IMR-90 (cell line): ENCODE measurements at regions not wholly inside any gene's neighbourhood (a gene's known extent, or its start where the extent isn't known, plus 50 kb on each side); places are given as distances from the start of the nearest gene placed in this dataset.

Source experiments
- ATAC-seq: fragments of 200-7000 bp; cut with Tn5 transposase; 2 replicates; pipeline ENCODE4 v1.9.1; 2020; ENCODE audit warnings: low read depth, mild to moderate bottlenecking, moderate library complexity
- BruUV-seq: library from RNA; stranded (reverse); fragments of 400-500 nt; replicated peaks from 2 replicates; lab custom pipeline; 2021; lab: Mats Ljungman, UMichigan
- CTCF ChIA-PET: fragments of 300-600 bp; formaldehyde crosslinking; extraction: SDS; loops from one replicate; lab custom pipeline; 2021; ENCODE audit warnings: antibody characterized with exemption; lab: Yijun Ruan, JAX
- POLR2A ChIA-PET: fragments of 300-600 bp; sonication (Branson Sonifier 250); formaldehyde crosslinking; loops from one replicate; lab custom pipeline; 2022; ENCODE audit warnings: antibody characterized with exemption; ENCODE audit not compliant: unreplicated experiment; lab: Charles Lee
- DNase-seq: peaks from one replicate; pipeline ENCODE4 v3.0.0; 2013
- H2AFZ ChIP-seq: replicated peaks from 2 replicates; pipeline ENCODE3; 2013; ENCODE audit warnings: low read length, mild to moderate bottlenecking; ENCODE audit not compliant: poor library complexity
- H2AK5ac ChIP-seq: 2 replicates; pipeline ENCODE4 v1.6.1; 2013; ENCODE audit warnings: low read depth, low read length, inconsistent platforms
- H2AK9ac ChIP-seq: replicated peaks from 2 replicates; pipeline ENCODE3; 2013; ENCODE audit warnings: mild to moderate bottlenecking, low read depth, low read length, moderate library complexity; ENCODE audit not compliant: poor library complexity
- H2BK120ac ChIP-seq: 2 replicates; pipeline ENCODE4 v1.6.1; 2013; ENCODE audit warnings: low read depth, low read length, inconsistent platforms
- H2BK15ac ChIP-seq: 3 replicates; pipeline ENCODE4 v1.6.1; 2013; ENCODE audit warnings: low read depth, low read length, inconsistent platforms
- H2BK20ac ChIP-seq: 2 replicates; pipeline ENCODE4 v1.6.1; 2013; ENCODE audit warnings: low read depth, mild to moderate bottlenecking, inconsistent platforms, low read length, moderate library complexity
- H2BK5ac ChIP-seq: 2 replicates; pipeline ENCODE4 v1.6.1; 2013; ENCODE audit warnings: mild to moderate bottlenecking, low read depth, low read length, inconsistent platforms; ENCODE audit not compliant: poor library complexity, severe bottlenecking
- H3K14ac ChIP-seq: replicated peaks from 2 replicates; pipeline ENCODE4 v1.6.1; 2013; ENCODE audit warnings: low read depth, low read length, inconsistent platforms
- H3K18ac ChIP-seq: 2 replicates; pipeline ENCODE4 v1.6.1; 2013; ENCODE audit warnings: low read depth, low read length, control low read depth
- H3K23ac ChIP-seq: 2 replicates; pipeline ENCODE4 v1.6.1; 2013; ENCODE audit warnings: low read depth, low read length, inconsistent platforms
- H3K27ac ChIP-seq: 2 replicates; pipeline ENCODE4 v1.5.1; 2013; ENCODE audit warnings: mild to moderate bottlenecking, control low read depth, low read length; ENCODE audit not compliant: insufficient read depth
- H3K27me3 ChIP-seq: 2 replicates; pipeline ENCODE4 v1.6.1; 2013; ENCODE audit warnings: low read length; ENCODE audit not compliant: control insufficient read depth, insufficient read depth
- H3K36me3 ChIP-seq: 2 replicates; pipeline ENCODE4 v1.6.1; 2013; ENCODE audit warnings: low read length, mixed read lengths; ENCODE audit not compliant: control insufficient read depth, insufficient read depth
- H3K4ac ChIP-seq: 2 replicates; pipeline ENCODE4 v1.6.1; 2013; ENCODE audit warnings: low read depth, low read length, inconsistent platforms
- H3K4me1 ChIP-seq: 2 replicates; pipeline ENCODE4 v1.6.1; 2013; ENCODE audit warnings: low read length, mixed read lengths; ENCODE audit not compliant: control insufficient read depth, insufficient read depth
- H3K4me2 ChIP-seq: 2 replicates; pipeline ENCODE4 v1.6.1; 2013; ENCODE audit warnings: low read depth, mild to moderate bottlenecking, control low read depth, low read length, moderate library complexity
- H3K4me3 ChIP-seq: 2 replicates; pipeline ENCODE4 v1.5.1; 2013; ENCODE audit warnings: low read depth, mild to moderate bottlenecking, control low read depth, low read length, moderate library complexity; ENCODE audit not compliant: insufficient read depth
- H3K56ac ChIP-seq: 2 replicates; pipeline ENCODE4 v1.6.1; 2013; ENCODE audit warnings: low read length, inconsistent platforms; ENCODE audit not compliant: insufficient read depth; ENCODE audit errors: extremely low read depth
- H3K79me1 ChIP-seq, 2 experiments: 2 replicates each; pipeline ENCODE4 v1.6.1; 2013; ENCODE audit warnings: low read length in 2 of 2, inconsistent platforms in 1 of 2, low read depth in 1 of 2
- H3K9ac ChIP-seq: 2 replicates; pipeline ENCODE4 v1.6.1; 2013; ENCODE audit warnings: low read depth, low read length, control low read depth
- H3K9me1 ChIP-seq: 2 replicates; pipeline ENCODE4 v1.6.1; 2013; ENCODE audit warnings: low read length, inconsistent platforms; ENCODE audit not compliant: insufficient read depth
- H3K9me3 ChIP-seq: 2 replicates; pipeline ENCODE4 v1.6.1; 2013; ENCODE audit warnings: low read length; ENCODE audit not compliant: control insufficient read depth, insufficient read depth
- H4K20me1 ChIP-seq: 2 replicates; pipeline ENCODE4 v1.6.1; 2013; ENCODE audit warnings: low read length, inconsistent platforms; ENCODE audit not compliant: insufficient read depth
- H4K5ac ChIP-seq: 2 replicates; pipeline ENCODE4 v1.6.1; 2013; ENCODE audit warnings: mild to moderate bottlenecking, low read depth, low read length, control low read depth
- H4K8ac ChIP-seq, 2 experiments: 2 replicates each; pipeline ENCODE4 v1.6.1; 2013; ENCODE audit warnings: low read depth in 2 of 2, low read length in 2 of 2, control low read depth in 1 of 2, inconsistent platforms in 1 of 2
- H4K91ac ChIP-seq: 2 replicates; pipeline ENCODE4 v1.6.1; 2013; ENCODE audit warnings: low read depth, low read length, inconsistent platforms; ENCODE audit not compliant: insufficient read depth
- BHLHE40 ChIP-seq: fragments of 150-350 bp; IDR thresholded peaks from 2 replicates; pipeline ENCODE4 v1.6.1; 2016; ENCODE audit warnings: mild to moderate bottlenecking, low read depth, low read length
- CEBPB ChIP-seq: IDR thresholded peaks from 2 replicates; pipeline ENCODE4 v1.6.1; 2012; ENCODE audit warnings: low read depth, low read length, improper control_type of control experiment
- CHD1 ChIP-seq: IDR thresholded peaks from 2 replicates; pipeline ENCODE4 v1.6.1; 2012; ENCODE audit warnings: low read depth, low read length, improper control_type of control experiment
- CTCF ChIP-seq: conservative IDR thresholded peaks from 2 replicates; pipeline ENCODE4 v1.5.1; 2012; ENCODE audit warnings: mild to moderate bottlenecking, low read depth, low read length, improper control_type of control experiment
- ELK1 ChIP-seq: fragments of 150-350 bp; IDR thresholded peaks from 2 replicates; pipeline ENCODE4 v1.6.1; 2016; ENCODE audit warnings: low read depth, mild to moderate bottlenecking, low read length, moderate library complexity, borderline replicate concordance
- FOS ChIP-seq: fragments of 150-350 bp; IDR thresholded peaks from 2 replicates; pipeline ENCODE4 v1.6.1; 2016; ENCODE audit warnings: low read depth, low read length
- MAFK ChIP-seq: IDR thresholded peaks from 2 replicates; pipeline ENCODE4 v1.6.1; 2012; ENCODE audit warnings: low read depth, low read length, improper control_type of control experiment
- MAZ ChIP-seq: IDR thresholded peaks from 2 replicates; pipeline ENCODE4 v1.6.1; 2012; ENCODE audit warnings: low read depth, mild to moderate bottlenecking, low read length, improper control_type of control experiment, moderate library complexity, borderline replicate concordance
- MXI1 ChIP-seq: IDR thresholded peaks from 2 replicates; pipeline ENCODE4 v1.6.1; 2012; ENCODE audit warnings: low read depth, mild to moderate bottlenecking, low read length, moderate library complexity, borderline replicate concordance
- NFE2L2 ChIP-seq: fragments of 150-350 bp; IDR thresholded peaks from 2 replicates; pipeline ENCODE4 v1.6.1; 2016; ENCODE audit warnings: low read depth, mild to moderate bottlenecking, low read length
- POLR2A ChIP-seq: IDR thresholded peaks from 2 replicates; pipeline ENCODE4 v1.6.1; 2012; ENCODE audit warnings: mild to moderate bottlenecking, low read depth, low read length
- RAD21 ChIP-seq: IDR thresholded peaks from 2 replicates; pipeline ENCODE4 v1.6.1; 2012; ENCODE audit warnings: low read length, improper control_type of control experiment
- RCOR1 ChIP-seq: IDR thresholded peaks from 2 replicates; pipeline ENCODE4 v1.6.1; 2012; ENCODE audit warnings: mild to moderate bottlenecking, low read length, improper control_type of control experiment; ENCODE audit not compliant: insufficient replicate concordance
- RFX5 ChIP-seq: IDR thresholded peaks from 2 replicates; pipeline ENCODE4 v1.8.0; 2012; ENCODE audit warnings: low read depth, mild to moderate bottlenecking, low read length, moderate library complexity
- SMC3 ChIP-seq: fragments of 150-350 bp; IDR thresholded peaks from 2 replicates; pipeline ENCODE4 v1.6.1; 2016; ENCODE audit warnings: low read depth, mild to moderate bottlenecking, antibody characterized with exemption, low read length, moderate library complexity
- USF2 ChIP-seq: fragments of 150-350 bp; IDR thresholded peaks from 2 replicates; pipeline ENCODE4 v1.6.1; 2017; ENCODE audit warnings: mild to moderate bottlenecking, antibody characterized with exemption, low read length, low read depth
- WGBS, 2 experiments: methylation state at CpG; one replicate each; pipeline versions ENCODE4 v1.1.5 to v1.1.7; 2013; ENCODE audit warnings: missing lambda C conversion rate in 2 of 2; ENCODE audit not compliant: insufficient read length in 1 of 2; ENCODE audit errors: extremely low coverage in 2 of 2; 5-methylcytosine and 5-hydroxymethylcytosine counted together
- dilution Hi-C: fragments of 300-500 bp; cut with HindIII; formaldehyde crosslinking; loops from one replicate; pipeline ENCODE4 v1.14.3; 2018; ENCODE audit warnings: low sequenced_read_pairs; ENCODE audit not compliant: unreplicated experiment
- in situ Hi-C: fragments of 300-500 bp; cut with MboI; formaldehyde crosslinking; loops from 3 replicates; pipeline ENCODE4 v1.14.3; 2019; ENCODE audit warnings: low sequenced_read_pairs, inconsistent platforms, mixed read lengths
- intact Hi-C: fragments of 100-400 bp; cut with micrococcal nuclease; formaldehyde crosslinking; loops from 2 replicates; pipeline ENCODE4 v1.10.0; 2022

- H2BK5ac ChIP-seq, result no peak overlapping the region
- no peak overlapping the region for H3K4me3 ChIP-seq
- peak overlapping the region; percentile 38; the same call in 1 of the 2 replicates for H4K5ac ChIP-seq
- no peak overlapping the region for H3K56ac ChIP-seq
- H2AK9ac ChIP-seq, result peak overlapping the region; percentile 33
- H2BK20ac ChIP-seq, result peak overlapping the region; percentile 56; the same call in 1 of the 2 replicates
- no peaks in the 10 kb centered on the region for H3K9me3 ChIP-seq
- no TSS peak for BruUV-seq
- ChIA-PET POLR2A (no interaction called here), CTCF (no interaction called here)
- no peak overlapping the region for H3K27ac ChIP-seq
- intact Hi-C loops, result loop anchor here (5.0 kb wide), 1 partner anchor 150 kb away; no protein-coding TSS in a partner anchor
- H3K9ac ChIP-seq, result no peak overlapping the region
- 0 out of 2 replicates have a peak overlapping the region, but pooled peaks have one; percentile 47 for H3K14ac ChIP-seq
- peaks cover 11% of the 10 kb centered on the region for H3K4me1 ChIP-seq
- in situ Hi-C loops, result no loop called here
- H4K20me1 ChIP-seq, result no peaks in the 10 kb centered on the region
- peak overlapping the region; percentile 76; the same call in 1 of the 2 replicates for H3K18ac ChIP-seq
- dilution Hi-C loops, result no loop called here
- H3K4me2 ChIP-seq, result no peak overlapping the region
- no peak overlapping the region; a peak in 1 of 4 replicates for H4K8ac ChIP-seq
- TF ChIP-seq SMC3, result no peak
- TF ChIP-seq NFE2L2, result no peak
- no peak for TF ChIP-seq MAZ
- TF ChIP-seq RFX5, result no peak
- TF ChIP-seq POLR2A, result no peak
- TF ChIP-seq MAFK, result no peak
- TF ChIP-seq ELK1, result no peak
- TF ChIP-seq MXI1, result no peak
- no peak for TF ChIP-seq CTCF
- TF ChIP-seq USF2, result no peak
- no peak for TF ChIP-seq CHD1
- no peak for TF ChIP-seq RAD21
- no peak for TF ChIP-seq FOS
- no peak for TF ChIP-seq BHLHE40
- no peak for TF ChIP-seq RCOR1
- TF ChIP-seq CEBPB, result no peak
- WGBS, 2 experiments, result 100% methylated on average over 2 of the region's 5 CpGs; no CpG with 5 or more reads in 1 of the 2 experiments
- H3K4ac ChIP-seq, result peak overlapping the region; percentile 51
- H2BK15ac ChIP-seq, result peak overlapping the region; percentile 74; the same call in 2 of the 3 replicates
- H3K27me3 ChIP-seq, result no peaks in the 10 kb centered on the region
- peak overlapping the region; percentile 54 for H2AFZ ChIP-seq
- peak overlapping the region; percentile 85 for H2BK120ac ChIP-seq
- H3K23ac ChIP-seq, result no peak overlapping the region
- no peak for DNase-seq
- no peaks in the 10 kb centered on the region for H3K79me1 ChIP-seq
- no peaks in the 10 kb centered on the region for H3K36me3 ChIP-seq
- no peak for ATAC-seq
- peak overlapping the region; percentile 31 for H2AK5ac ChIP-seq
- peak overlapping the region; percentile 27; the same call in 1 of the 2 replicates for H4K91ac ChIP-seq
- peaks cover 7% of the 10 kb centered on the region; the same call in 1 of the 2 replicates for H3K9me1 ChIP-seq
These were observed 372.7 kb upstream of the CITED2 start for GRCh38 chr6:139747154-139747553.
